Gastroesophageal sphincter (tissue), 4 donors: ENCODE measurements at regions not wholly inside any gene's neighbourhood (a gene's known extent, or its start where the extent isn't known, plus 50 kb on each side); places are given as distances from the start of the nearest gene placed in this dataset.
"Not testable (repeated sequence)": the region's sequence is repeated elsewhere in the genome, so short reads cannot be mapped to it uniquely, and the experiment has no call there.

Source experiments
- ATAC-seq: fragments of 150-250 bp; one replicate; pipeline ENCODE4 v1.9.1; 2016; ENCODE audit warnings: mild to moderate bottlenecking, moderate library complexity
- H3K27ac ChIP-seq, 4 donors: fragments of 200-600 bp; sonication (generic) in 3 of 4; 1 replicate in 3 of 4; 2 replicates in 1 of 4; pipeline ENCODE4 v1.5.1; 2016 to 2019
- H3K27me3 ChIP-seq: fragments of 200-600 bp; sonication (generic); one replicate; pipeline ENCODE4 v1.5.1; 2019
- H3K36me3 ChIP-seq, 2 donors: fragments of 200-600 bp; sonication (generic); one replicate each; pipeline ENCODE4 v1.5.1; 2019; ENCODE audit warnings: control low read depth in 1 of 2
- H3K4me1 ChIP-seq, 3 donors: fragments of 200-600 bp; sonication (generic); 1 replicate in 2 of 3; 2 replicates in 1 of 3; pipeline ENCODE4 v1.5.1; 2016 to 2019; ENCODE audit warnings: control low read depth in 2 of 3
- H3K4me3 ChIP-seq, 2 donors: fragments of 200-600 bp; sonication (generic); one replicate each; pipeline ENCODE4 v1.5.1; 2019; ENCODE audit warnings: mild to moderate bottlenecking in 1 of 2, moderate library complexity in 1 of 2
- H3K9me3 ChIP-seq, 3 donors: fragments of 200-600 bp; sonication (generic); one replicate each; pipeline ENCODE4 v1.5.1; 2017 to 2019; ENCODE audit warnings: control low read depth in 2 of 3
- EP300 ChIP-seq: sonication (generic); formaldehyde crosslinking; IDR thresholded peaks from one replicate; pipeline ENCODE4 v1.6.1; 2017; ENCODE audit warnings: antibody characterized with exemption, mild to moderate bottlenecking
- POLR2A ChIP-seq, 2 donors: fragments of 450-650 bp; IDR thresholded peaks; one replicate each; pipeline ENCODE4 v1.6.1; 2017; ENCODE audit warnings: antibody characterized with exemption in 2 of 2, mild to moderate bottlenecking in 2 of 2, moderate library complexity in 1 of 2
- POLR2AphosphoS5 ChIP-seq: sonication (generic); formaldehyde crosslinking; IDR thresholded peaks from one replicate; pipeline ENCODE4 v1.6.1; 2017; ENCODE audit warnings: antibody characterized with exemption
- WGBS, 2 donors: methylation state at CpG; one replicate each; pipeline ENCODE4 v1.1.5; 2018; ENCODE audit warnings: low coverage in 1 of 2; 5-methylcytosine and 5-hydroxymethylcytosine counted together
- TF ChIP-seq, protein P1 (sequence below), 4 experiments: fragments of 200-600 bp in 2 of 4; fragments of 450-650 bp in 2 of 4; sonication (generic) in 1 of 4; IDR thresholded peaks; one replicate each; pipeline ENCODE4 v1.5.1; 2017 to 2019; ENCODE audit warnings: antibody characterized with exemption in 4 of 4, mild to moderate bottlenecking in 2 of 4, moderate library complexity in 2 of 4

DNA sequence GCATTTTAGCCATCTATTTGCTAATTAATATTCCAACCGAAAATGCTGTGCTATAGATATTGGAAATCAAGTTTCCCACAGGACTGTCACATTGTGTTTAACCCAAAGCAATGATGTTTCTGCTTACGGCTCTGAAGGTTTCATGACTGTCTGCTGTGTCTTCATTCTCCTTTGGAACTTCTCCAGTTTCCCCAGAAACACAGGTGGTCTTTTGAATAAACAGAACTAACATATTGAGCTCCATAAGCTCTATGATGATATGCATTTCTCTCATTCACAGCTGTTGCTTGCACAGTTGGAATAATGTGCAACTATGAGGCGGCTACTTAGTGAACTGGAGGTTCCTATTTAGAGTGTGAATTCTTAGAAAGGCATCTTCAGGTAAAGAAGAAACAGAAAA, 266.0 kb upstream of the ID4 start:
- Histone ChIP-seq H3K4me1 (no peaks in the 10 kb centered on the region), H3K4me3 (no peak overlapping the region), H3K9me3 (no peaks in the 10 kb centered on the region), H3K27ac (no peak overlapping the region), H3K27me3 (no peaks in the 10 kb centered on the region), H3K36me3 (no peaks in the 10 kb centered on the region)
- ATAC-seq = no peak
- TF ChIP-seq POLR2A (IDR thresholded peaks at IDR 0.05) (no peak), POLR2AphosphoS5 (no peak), EP300 (no peak)
- TF ChIP-seq, protein P1, sequence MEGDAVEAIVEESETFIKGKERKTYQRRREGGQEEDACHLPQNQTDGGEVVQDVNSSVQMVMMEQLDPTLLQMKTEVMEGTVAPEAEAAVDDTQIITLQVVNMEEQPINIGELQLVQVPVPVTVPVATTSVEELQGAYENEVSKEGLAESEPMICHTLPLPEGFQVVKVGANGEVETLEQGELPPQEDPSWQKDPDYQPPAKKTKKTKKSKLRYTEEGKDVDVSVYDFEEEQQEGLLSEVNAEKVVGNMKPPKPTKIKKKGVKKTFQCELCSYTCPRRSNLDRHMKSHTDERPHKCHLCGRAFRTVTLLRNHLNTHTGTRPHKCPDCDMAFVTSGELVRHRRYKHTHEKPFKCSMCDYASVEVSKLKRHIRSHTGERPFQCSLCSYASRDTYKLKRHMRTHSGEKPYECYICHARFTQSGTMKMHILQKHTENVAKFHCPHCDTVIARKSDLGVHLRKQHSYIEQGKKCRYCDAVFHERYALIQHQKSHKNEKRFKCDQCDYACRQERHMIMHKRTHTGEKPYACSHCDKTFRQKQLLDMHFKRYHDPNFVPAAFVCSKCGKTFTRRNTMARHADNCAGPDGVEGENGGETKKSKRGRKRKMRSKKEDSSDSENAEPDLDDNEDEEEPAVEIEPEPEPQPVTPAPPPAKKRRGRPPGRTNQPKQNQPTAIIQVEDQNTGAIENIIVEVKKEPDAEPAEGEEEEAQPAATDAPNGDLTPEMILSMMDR (IDR thresholded peaks at IDR 0.05) = no peak
- 68 to 80% methylated on average over 3 of the region's 3 CpGs for WGBS, 2 donors

DNA sequence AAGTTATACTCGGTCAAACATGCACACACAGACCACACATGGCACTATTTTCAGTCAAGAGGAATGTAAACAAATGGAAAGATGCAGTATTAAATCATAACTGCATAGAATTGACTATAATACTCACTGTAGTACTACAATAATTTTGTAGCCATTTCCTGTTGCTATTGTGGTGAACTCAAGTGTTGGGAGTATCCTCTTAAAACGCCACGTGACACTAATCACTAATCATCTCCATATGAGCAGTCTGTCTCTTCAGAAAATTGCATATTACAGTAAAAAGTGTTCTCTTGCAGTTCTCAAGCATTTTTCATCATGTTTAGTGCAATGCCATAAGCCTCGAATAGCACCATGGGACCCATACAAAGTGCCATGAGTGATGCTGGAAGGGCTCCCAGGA, 258.7 kb upstream of the ID4 start:
- H3K4me3 ChIP-seq = no peak overlapping the region
- peaks cover 0 to 15% (median 0%) of the 10 kb centered on the region in 3 donors for H3K9me3 ChIP-seq
- no peak overlapping the region for H3K27ac ChIP-seq
- H3K4me1 ChIP-seq = no peaks in the 10 kb centered on the region
- no peaks in the 10 kb centered on the region for H3K36me3 ChIP-seq
- WGBS, 2 donors = 74 to 84% methylated on average over 4 of the region's 4 CpGs
- ATAC-seq = no peak
- H3K27me3 ChIP-seq = no peaks in the 10 kb centered on the region
- TF ChIP-seq POLR2A (IDR thresholded peaks at IDR 0.05) (no peak), EP300 (no peak), POLR2AphosphoS5 (no peak)
- TF ChIP-seq, protein P1 (IDR thresholded peaks at IDR 0.05) = no peak

DNA sequence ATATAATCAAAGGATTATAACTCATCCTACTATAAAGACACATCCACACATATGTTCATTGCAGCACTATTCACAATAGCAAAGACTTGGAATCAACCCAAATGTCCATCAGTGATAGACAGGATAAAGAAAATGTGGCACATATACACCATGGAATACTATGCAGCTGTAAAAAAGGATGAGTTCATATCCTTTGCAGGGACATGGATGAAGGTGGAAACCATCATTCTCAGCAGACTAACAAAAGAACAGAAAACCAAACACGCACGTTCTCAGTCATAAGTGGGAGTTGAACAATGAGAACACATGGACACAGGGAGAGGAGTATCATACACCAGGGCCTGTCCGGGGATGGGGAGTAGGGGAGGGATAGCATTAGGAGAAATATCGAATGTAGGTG, 253.0 kb upstream of the ID4 start:
- ATAC-seq, H3K27me3 ChIP-seq, H3K4me1 ChIP-seq, H3K27ac ChIP-seq, H3K9me3 ChIP-seq, H3K36me3 ChIP-seq, H3K4me3 ChIP-seq: not testable (repeated sequence)
- WGBS, 2 donors = 88% methylated on average over 4 of the region's 4 CpGs; no CpG with 5 or more reads in 1 of the 2 donors

DNA sequence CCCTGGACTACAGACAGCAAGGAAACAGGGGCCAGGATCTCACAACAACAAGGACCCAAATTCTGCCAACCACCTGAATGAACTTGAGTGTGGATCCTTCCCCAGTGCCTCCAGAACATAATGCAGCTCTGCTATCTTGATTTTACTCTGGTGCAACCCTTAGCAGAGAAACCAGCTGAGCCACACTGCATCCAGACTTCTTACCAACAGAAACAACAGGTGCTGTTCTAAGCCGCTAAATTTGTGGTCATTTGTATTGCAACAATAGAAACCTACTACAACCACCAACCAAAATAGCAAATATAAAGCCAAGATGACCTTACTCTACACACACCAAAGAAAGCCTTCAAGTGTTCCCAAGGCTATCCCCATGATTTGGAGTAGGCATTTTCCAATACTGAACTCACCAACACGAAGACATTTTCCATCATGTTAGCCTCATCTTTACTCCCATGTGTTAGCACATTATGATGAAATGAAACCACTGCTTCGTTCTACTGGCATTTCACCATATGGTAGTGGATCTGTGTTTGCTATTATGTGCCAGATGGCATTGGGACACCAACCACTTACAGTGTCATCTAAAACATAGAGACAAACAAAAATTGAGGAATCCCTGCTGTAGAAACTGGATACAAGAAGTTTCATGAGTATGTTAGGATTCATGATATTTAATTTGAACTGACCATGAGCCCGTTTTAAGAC, 249.8 kb upstream of the ID4 start:
- Histone ChIP-seq H3K27ac (no peak overlapping the region), H3K27me3 (no peaks in the 10 kb centered on the region), H3K9me3 (no peaks in the 10 kb centered on the region), H3K4me3 (no peak overlapping the region), H3K4me1 (no peaks in the 10 kb centered on the region), H3K36me3 (no peaks in the 10 kb centered on the region)
- WGBS, 2 donors = 70 to 87% methylated on average over 3 of the region's 4 CpGs
- no peak for ATAC-seq
- TF ChIP-seq POLR2AphosphoS5 = no peak
- TF ChIP-seq POLR2A (IDR thresholded peaks at IDR 0.05) = no peak
- TF ChIP-seq EP300 = no peak
- TF ChIP-seq, protein P1 (IDR thresholded peaks at IDR 0.05) = no peak

DNA sequence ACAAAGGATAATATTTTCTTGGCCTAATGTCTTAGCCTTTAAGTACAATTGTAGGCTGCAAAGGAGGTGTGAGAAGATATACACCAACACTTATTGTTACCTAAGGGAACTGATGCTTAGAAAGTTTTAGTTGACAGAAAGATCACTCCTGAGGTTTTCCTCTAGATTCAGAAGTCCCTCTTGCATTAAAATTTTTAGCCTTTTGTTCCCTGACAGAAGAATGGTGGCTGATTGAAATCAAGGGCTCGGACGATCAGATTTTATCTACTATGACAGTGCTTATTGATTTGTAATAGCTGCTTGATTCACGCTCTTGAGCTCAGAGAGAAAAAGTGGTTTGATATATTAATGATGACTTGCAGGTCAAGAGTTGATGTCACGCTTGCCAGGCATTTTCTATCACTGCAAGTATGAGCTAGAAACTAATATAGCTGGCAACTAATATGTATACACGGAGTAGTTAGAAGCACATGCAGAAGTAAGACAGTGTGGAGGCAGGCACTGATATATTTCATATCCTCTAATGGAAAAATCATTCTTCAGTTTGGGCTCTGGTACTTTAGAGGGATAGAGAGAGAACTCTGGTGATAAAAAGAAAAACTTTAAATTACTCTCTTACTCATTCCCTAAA, 246.6 kb upstream of the ID4 start:
- Histone ChIP-seq H3K27ac (no peak overlapping the region), H3K27me3 (no peaks in the 10 kb centered on the region), H3K36me3 (no peaks in the 10 kb centered on the region), H3K9me3 (no peaks in the 10 kb centered on the region), H3K4me1 (no peaks in the 10 kb centered on the region), H3K4me3 (no peak overlapping the region)
- ATAC-seq = no peak
- WGBS, 2 donors = 40 to 56% methylated on average over 2 to 5 of the region's 5 CpGs
- TF ChIP-seq POLR2AphosphoS5 (no peak), EP300 (no peak), POLR2A (IDR thresholded peaks at IDR 0.05) (no peak)
- TF ChIP-seq, protein P1 (IDR thresholded peaks at IDR 0.05) = no peak
